CD4-positive, alpha-beta T cell (primary cell): ENCODE measurements at regions not wholly inside any gene's neighbourhood (a gene's known extent, or its start where the extent isn't known, plus 50 kb on each side); places are given as distances from the start of the nearest gene placed in this dataset.

Source experiments
- ATAC-seq: fragments of 200-7000 bp; cut with Tn5 transposase; one replicate; pipeline ENCODE4 v1.10.0; 2022; ENCODE audit warnings: mild to moderate bottlenecking; ENCODE audit not compliant: poor library complexity
- CTCF ChIA-PET: fragments of 350-600 bp; sonication (Branson Sonifier 250); formaldehyde crosslinking; loops from one replicate; lab custom pipeline; 2021; ENCODE audit warnings: antibody characterized with exemption, inconsistent platforms; lab: Charles Lee
- POLR2A ChIA-PET: fragments of 350-600 bp; sonication (Branson Sonifier 250); formaldehyde crosslinking; loops from one replicate; lab custom pipeline; 2021; ENCODE audit warnings: antibody characterized with exemption, inconsistent platforms; lab: Charles Lee
- DNase-seq, 14 experiments: peaks; one replicate each; pipeline ENCODE4 v3.0.0-alpha.2; 2013 to 2020; ENCODE audit warnings: mixed read lengths in 2 of 14
- H3K27ac ChIP-seq, 2 donors: one replicate each; pipeline versions ENCODE4 v1.5.1 to v1.7.0; 2013; ENCODE audit warnings: low read length in 2 of 2, low read depth in 1 of 2, mild to moderate bottlenecking in 1 of 2
- H3K27me3 ChIP-seq, 2 experiments: 1 replicate in 1 of 2; 2 replicates in 1 of 2; pipeline versions ENCODE4 v1.6.1 to v1.7.0; 2013; ENCODE audit warnings: low read length in 2 of 2, control low read depth in 1 of 2, mild to moderate bottlenecking in 1 of 2, moderate library complexity in 1 of 2; ENCODE audit not compliant: insufficient read depth in 2 of 2, control insufficient read depth in 1 of 2
- H3K36me3 ChIP-seq: one replicate; pipeline ENCODE4 v1.6.1; 2013; ENCODE audit warnings: low read length, control low read depth; ENCODE audit not compliant: insufficient read depth
- H3K4me1 ChIP-seq: one replicate; pipeline ENCODE4 v1.6.1; 2013; ENCODE audit warnings: low read length, control low read depth; ENCODE audit not compliant: insufficient read depth
- H3K4me3 ChIP-seq: one replicate; pipeline ENCODE4 v1.5.1; 2013; ENCODE audit warnings: mild to moderate bottlenecking, low read length, moderate library complexity
- H3K9me3 ChIP-seq, 2 experiments: 1 replicate in 1 of 2; 2 replicates in 1 of 2; pipeline versions ENCODE4 v1.6.1 to v1.7.0; 2013; ENCODE audit warnings: low read length in 2 of 2, mild to moderate bottlenecking in 2 of 2, control low read depth in 1 of 2, moderate library complexity in 1 of 2; ENCODE audit not compliant: control insufficient read depth in 1 of 2, insufficient read depth in 1 of 2
- H3K27ac Mint-ChIP-seq: one replicate; pipeline ENCODE4 v1.8.0; 2020; ENCODE audit warnings: mixed read lengths
- H3K27me3 Mint-ChIP-seq: one replicate; pipeline ENCODE4 v1.8.0; 2021; ENCODE audit warnings: mixed read lengths
- H3K36me3 Mint-ChIP-seq: one replicate; pipeline ENCODE4 v1.8.0; 2021; ENCODE audit warnings: low read depth, mixed read lengths
- H3K4me1 Mint-ChIP-seq: one replicate; pipeline ENCODE4 v1.8.0; 2021; ENCODE audit warnings: low read depth, mixed read lengths
- H3K4me3 Mint-ChIP-seq: one replicate; pipeline ENCODE4 v1.8.0; 2020; ENCODE audit warnings: mild to moderate bottlenecking, mixed read lengths
- H3K9me3 Mint-ChIP-seq: one replicate; pipeline ENCODE4 v1.8.0; 2020; ENCODE audit warnings: mixed read lengths
- CTCF ChIP-seq: fragments of 200-600 bp; IDR thresholded peaks from one replicate; pipeline ENCODE4 v1.8.0; 2022; ENCODE audit warnings: antibody characterized with exemption, mild to moderate bottlenecking
- intact Hi-C, 2 experiments: fragments of 100-400 bp; cut with DNase I in 1 of 2; cut with micrococcal nuclease in 1 of 2; formaldehyde crosslinking; loops; one replicate each; pipeline versions ENCODE4 v1.15.1 to v1.9.0; 2023 to 2025; cut with DNase I, micrococcal nuclease

- no peaks in the 10 kb centered on the region for H3K36me3 ChIP-seq
- H3K27ac Mint-ChIP-seq, result no peak overlapping the region
- no peak overlapping the region for H3K4me3 ChIP-seq
- DNase-seq (no peak), ATAC-seq (no peak)
- TF ChIP-seq CTCF, result no peak
- peaks cover 0 to 18% of the 10 kb centered on the region in 2 experiments for H3K27me3 ChIP-seq
- H3K9me3 ChIP-seq, result no peaks in the 10 kb centered on the region
- H3K4me1 Mint-ChIP-seq, result peaks cover 8% of the 10 kb centered on the region
- peaks cover 33% of the 10 kb centered on the region for H3K27me3 Mint-ChIP-seq
- no peaks in the 10 kb centered on the region for H3K9me3 Mint-ChIP-seq
- ChIA-PET CTCF (no interaction called here), POLR2A (no interaction called here)
- H3K4me3 Mint-ChIP-seq, result no peak overlapping the region
- H3K27ac ChIP-seq, result no peak overlapping the region
- intact Hi-C loops, result no loop called here
- no peaks in the 10 kb centered on the region for H3K4me1 ChIP-seq
- no peaks in the 10 kb centered on the region for H3K36me3 Mint-ChIP-seq
Measured at GRCh38 chr10:118395947-118396346, 53.8 kb upstream of the FAM204A start.

- Mint-ChIP-seq H3K9me3 (no peaks in the 10 kb centered on the region), H3K27me3 (peaks cover 38% of the 10 kb centered on the region), H3K4me1 (peaks cover 8% of the 10 kb centered on the region), H3K27ac (no peak overlapping the region), H3K36me3 (no peaks in the 10 kb centered on the region), H3K4me3 (no peak overlapping the region)
- Histone ChIP-seq H3K36me3 (no peaks in the 10 kb centered on the region), H3K27ac (no peak overlapping the region), H3K27me3 (peaks cover 0 to 21% of the 10 kb centered on the region in 2 experiments), H3K4me3 (no peak overlapping the region), H3K4me1 (no peaks in the 10 kb centered on the region), H3K9me3 (no peaks in the 10 kb centered on the region)
- ChIA-PET CTCF (interaction anchor here (1.7 kb wide), 1 partner anchor 9 kb away, joined by 3 read pairs; no protein-coding TSS in a partner anchor), POLR2A (no interaction called here)
- ATAC-seq (no peak), DNase-seq (no peak)
- intact Hi-C loops, result no loop called here
- no peak for TF ChIP-seq CTCF
Measured at GRCh38 chr10:118394301-118395200, 52.4 kb upstream of the FAM204A start.

GRCh38 chr10:118392761-118393160, 50.6 kb upstream of the FAM204A start:
- CTCF ChIA-PET, result no interaction called here
- H3K4me1 ChIP-seq, result no peaks in the 10 kb centered on the region
- Mint-ChIP-seq H3K4me1 (peaks cover 8% of the 10 kb centered on the region), H3K9me3 (peaks cover 3% of the 10 kb centered on the region), H3K27me3 (peaks cover 44% of the 10 kb centered on the region), H3K27ac (no peak overlapping the region), H3K36me3 (no peaks in the 10 kb centered on the region), H3K4me3 (no peak overlapping the region)
- peaks cover 4 to 21% of the 10 kb centered on the region in 2 experiments for H3K27me3 ChIP-seq
- DNase-seq (no peak), ATAC-seq (no peak)
- intact Hi-C loops, result no loop called here
- POLR2A ChIA-PET, result no interaction called here
- TF ChIP-seq CTCF, result no peak
- no peaks in the 10 kb centered on the region for H3K36me3 ChIP-seq
- no peak overlapping the region for H3K4me3 ChIP-seq
- H3K27ac ChIP-seq, result no peak overlapping the region
- peaks cover 0 to 7% of the 10 kb centered on the region in 2 experiments for H3K9me3 ChIP-seq
